HG03103 (cell line): ENCODE measurements at regions not wholly inside any gene's neighbourhood (a gene's known extent, or its start where the extent isn't known, plus 50 kb on each side); places are given as distances from the start of the nearest gene placed in this dataset.
"Not testable (repeated sequence)": the region's sequence is repeated elsewhere in the genome, so short reads cannot be mapped to it uniquely, and the experiment has no call there.

ENCODE experiments used
- ATAC-seq: cut with Tn5 transposase; IDR thresholded peaks from one replicate; pipeline ENCODE4 v1.9.1; 2021; ENCODE audit warnings: low read depth; ENCODE audit not compliant: unreplicated experiment

- no peak for ATAC-seq
Observed at GRCh38 chr11:22567759-22568158, 57.9 kb downstream of the FANCF start.

- no peak for ATAC-seq
Observed at GRCh38 chr11:22566293-22566692, 59.3 kb downstream of the FANCF start.

DNA sequence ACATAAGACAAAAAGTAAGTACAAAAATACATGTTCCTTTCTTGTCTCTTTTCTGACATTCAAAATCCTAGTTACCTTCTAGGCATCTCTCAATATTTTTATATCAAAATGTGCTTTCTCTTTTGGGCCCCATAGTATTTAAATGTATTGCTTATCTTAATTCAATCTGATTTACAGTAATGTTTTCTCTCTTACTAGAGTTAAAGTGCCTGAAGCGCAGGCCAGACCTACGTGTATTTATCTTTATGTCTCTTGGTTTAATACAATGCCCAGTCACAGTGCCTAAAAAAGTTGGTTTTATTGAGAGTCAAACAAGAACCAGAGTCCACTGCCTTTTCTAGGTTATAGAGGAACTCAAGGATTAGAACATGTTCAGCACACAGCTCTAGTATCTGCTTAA is 64.3 kb downstream of the FANCF start:
- ATAC-seq, result no peak

DNA sequence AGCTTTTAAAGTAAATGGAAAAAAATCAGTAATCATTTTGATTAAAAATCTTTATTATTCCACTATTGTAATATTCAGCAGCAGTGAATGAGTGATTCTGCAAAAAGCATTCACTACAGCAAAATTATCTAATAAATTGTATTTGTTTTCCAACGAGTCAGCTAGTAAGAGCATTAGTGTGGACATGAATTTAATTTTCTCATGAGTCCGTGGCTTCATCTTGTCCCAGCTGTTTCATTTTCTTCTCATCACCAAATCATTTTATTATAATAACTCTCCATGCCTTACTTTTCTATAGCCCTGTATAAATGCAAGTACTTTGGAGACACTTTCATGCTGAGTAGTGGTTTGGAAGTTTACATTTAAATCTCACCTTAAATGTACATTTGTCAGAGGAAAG is 66.2 kb downstream of the FANCF start:
- ATAC-seq, result no peak

DNA sequence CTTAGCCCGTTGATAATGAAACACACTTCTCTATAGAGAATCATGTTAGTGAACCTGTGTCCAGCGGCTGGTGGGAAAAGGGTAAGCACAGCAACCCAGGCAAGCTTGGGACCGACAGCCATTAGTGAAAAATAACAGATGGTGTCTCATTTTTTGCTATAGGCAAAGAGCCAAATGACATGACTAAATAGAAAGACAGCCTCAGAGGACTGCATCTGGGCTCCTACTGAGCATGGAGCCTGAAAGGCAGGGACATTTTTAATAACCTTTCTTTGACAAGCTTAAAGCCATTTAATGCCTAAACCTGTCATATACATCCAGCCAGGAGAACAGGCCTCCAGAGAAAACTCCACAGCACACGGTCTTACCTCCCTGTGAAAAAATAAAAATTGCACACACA is 67.0 kb downstream of the FANCF start:
- no peak for ATAC-seq

DNA sequence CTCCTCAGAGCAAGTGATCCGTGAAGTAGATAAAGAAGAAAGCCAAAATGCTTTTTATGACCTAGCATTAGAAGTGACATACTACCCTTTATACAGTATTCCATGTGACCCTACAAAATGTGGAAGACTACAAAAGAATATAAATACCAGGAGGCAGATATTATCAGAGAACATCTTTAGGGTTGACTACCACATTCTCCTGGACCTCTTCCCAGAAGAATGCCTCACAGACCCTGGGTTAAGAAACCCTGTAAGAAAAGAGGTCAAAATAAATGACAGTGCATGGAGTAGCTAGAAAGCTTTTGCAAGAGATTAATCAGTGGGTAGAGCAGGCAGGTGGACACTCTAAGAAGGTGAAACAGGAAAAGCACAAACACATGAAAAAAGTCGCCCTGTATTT is 69.2 kb downstream of the FANCF start:
- ATAC-seq, result no peak

DNA sequence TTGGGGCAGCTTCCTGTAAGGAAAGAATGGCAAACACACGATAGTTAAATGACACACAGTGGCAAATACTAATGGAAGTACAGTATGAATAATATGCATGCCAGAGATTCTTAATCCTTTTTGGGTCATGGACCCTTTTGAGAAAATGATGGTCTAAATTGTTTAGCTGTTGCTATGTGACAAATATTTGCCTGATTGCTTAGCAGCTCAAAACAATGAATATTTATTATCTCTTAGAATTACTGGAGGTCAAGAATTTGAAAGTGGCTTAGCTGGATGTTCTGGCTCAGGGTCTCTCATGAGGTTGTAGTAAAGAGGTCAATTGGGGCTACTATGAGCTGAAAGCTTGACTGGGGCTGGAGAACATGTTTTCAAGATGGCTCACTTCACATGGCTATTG is 69.7 kb downstream of the FANCF start:
- ATAC-seq, result no peak

GRCh38 chr11:22554221-22554620 is 71.4 kb downstream of the FANCF start:
- peak; percentile 94 for ATAC-seq

- no peak for ATAC-seq
Observed at GRCh38 chr11:22552885-22553284, 72.7 kb downstream of the FANCF start.

DNA sequence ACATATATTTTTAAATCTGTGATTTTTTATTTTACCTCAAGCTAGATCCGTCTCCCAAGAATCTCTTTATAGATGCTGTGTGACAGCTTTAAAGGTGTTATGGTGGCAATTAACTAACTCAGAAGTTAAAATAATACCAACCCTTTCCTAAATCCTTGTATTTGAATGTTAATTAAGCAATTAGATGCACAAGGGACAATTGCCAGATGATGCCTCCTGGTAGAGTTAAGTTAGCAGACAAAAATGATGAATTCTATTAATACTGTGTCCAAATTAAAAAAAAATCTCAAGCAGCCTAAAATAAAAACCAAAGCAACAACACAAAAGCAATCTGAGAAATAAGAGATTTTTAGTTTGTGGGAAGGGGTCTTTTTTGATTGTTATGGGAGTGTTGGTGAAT is 78.9 kb downstream of the FANCF start:
- ATAC-seq, result no peak

DNA sequence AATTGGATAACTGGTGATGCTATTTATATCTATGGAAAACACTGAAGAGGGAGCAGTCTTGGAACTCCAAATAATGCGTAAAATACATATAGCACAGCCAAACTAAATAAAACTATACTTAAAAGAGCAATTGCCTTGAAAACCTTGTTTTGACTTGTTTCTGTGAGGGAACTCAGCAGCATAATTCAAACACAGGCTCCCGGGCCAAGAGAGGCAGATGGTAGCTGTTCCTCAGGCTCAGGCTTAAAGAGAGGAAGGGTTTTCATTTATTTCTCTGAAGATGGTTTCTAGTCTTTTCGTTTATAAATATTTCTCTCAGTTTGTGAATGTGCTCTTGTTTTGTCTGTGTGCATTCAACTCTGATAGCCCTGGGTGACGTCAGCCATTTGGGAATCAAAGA is 82.4 kb downstream of the FANCF start:
- no peak for ATAC-seq

DNA sequence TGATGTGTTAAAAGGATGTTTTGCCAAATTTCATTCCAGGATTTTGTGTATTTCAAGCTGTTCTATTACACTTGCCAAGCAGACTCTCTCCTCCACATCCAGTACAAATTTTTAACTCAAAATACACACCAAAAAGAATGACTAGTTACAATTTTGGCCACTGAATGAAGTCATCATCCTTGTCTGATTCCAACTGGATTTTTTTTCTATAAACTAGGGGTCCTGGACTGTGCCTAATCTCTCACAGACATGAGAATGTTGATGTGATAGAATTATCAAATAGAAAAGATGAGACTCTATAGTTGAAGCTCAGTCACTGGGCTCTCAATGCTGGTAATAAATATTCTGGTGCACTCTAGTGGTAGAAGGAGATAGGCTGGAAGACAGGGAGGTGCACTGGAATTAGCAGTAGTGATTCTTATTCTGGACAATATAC is 85.8 kb downstream of the FANCF start:
- peak; percentile 47 for ATAC-seq

GRCh38 chr11:22536071-22536470 is 89.6 kb downstream of the FANCF start:
- ATAC-seq, result no peak

DNA sequence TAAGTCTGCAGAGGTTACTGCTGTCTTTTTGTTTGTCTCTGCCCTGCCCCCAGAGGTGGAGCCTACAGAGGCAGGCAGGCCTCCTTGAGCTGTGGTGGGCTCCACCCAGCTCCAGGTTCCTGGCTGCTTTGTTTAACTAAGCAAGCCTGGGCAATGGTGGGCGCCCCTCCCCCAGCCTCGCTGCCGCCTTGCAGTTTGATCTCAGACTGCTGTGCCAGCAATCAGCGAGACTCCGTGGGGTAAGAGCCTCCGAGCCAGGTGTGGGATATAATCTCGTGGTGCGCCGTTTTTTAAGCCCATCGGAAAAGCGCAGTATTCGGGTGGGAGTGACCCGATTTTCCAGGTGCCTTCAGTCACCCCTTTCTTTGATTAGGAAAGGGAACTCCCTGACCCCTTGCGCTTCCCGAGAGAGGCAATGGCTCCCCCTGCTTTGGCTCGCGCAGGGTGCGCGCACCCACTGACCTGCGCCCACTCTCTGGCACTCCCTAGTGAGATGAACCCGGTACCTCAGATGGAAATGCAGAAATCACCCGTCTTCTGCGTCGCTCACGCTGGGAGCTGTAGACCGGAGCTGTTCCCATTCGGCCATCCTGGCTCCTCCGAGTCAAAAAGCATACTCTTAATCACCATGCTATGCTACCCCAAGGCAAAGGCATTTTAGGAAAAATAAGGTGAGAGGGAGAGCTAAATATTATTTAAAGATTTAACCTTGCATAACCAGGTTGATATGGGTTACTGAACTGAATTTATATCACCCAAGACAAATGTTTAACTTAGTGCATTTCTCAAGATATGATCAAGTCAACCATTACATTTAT is 96.8 kb downstream of the FANCF start:
- not testable (repeated sequence) for ATAC-seq

DNA sequence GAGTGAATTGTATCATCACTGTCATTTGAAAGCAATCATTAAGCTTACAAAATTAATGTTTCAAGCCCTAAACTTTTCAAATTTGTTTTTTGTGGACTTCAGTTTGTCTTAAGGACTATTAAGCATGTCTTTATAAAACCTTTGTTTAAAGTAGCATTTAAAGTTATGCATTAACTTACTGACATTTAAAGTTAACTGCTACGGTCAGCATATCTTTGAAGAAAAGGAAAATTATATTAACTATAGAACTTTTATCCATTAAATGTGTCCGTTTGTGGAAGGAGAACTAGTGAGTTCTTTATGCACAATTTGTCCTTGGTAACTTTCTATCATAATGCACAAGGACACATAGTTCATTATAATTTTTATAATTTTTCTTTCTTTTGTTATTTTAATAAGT is 103.4 kb downstream of the FANCF start:
- no peak for ATAC-seq

DNA sequence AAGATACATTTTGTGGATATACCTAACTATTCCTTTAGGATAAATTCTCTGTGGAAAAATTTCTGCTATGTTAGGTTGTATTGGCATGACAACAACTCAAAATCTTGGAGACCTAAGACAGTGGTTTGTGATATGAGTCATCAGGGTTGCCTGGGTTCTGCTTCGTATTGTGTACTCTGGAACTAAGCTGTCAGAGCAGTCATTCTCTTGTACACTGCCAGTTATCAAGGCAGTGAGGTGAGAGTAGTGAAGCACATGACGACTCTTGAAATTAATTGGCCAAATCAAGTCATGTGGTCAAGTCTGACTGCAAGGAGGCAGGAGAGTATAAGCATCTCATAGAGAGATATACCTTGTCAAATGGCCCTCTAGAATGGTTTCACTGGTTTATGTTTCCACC is 104.4 kb downstream of the FANCF start:
- ATAC-seq, result peak; percentile 74

- ATAC-seq, result no peak
Observed at GRCh38 chr11:22520521-22520920, 105.1 kb downstream of the FANCF start.

DNA sequence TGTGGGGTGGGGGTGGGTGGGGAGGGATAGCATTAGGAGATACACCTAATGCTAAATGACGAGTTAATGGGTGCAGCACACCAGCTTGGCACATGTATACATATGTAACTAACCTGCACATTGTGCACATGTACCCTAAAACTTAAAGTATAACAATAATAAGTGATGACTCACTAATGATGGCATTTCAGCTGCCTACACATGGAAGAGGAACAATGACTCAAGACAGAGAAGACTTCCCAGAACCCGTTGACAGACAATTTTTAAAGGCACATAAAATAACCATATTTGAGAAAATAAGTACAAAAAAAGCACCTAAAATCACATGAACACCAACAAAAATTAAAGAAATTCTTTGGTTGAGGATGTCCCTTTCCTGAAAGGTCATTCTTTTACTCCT is 107.3 kb downstream of the FANCF start:
- ATAC-seq, result not testable (repeated sequence)

DNA sequence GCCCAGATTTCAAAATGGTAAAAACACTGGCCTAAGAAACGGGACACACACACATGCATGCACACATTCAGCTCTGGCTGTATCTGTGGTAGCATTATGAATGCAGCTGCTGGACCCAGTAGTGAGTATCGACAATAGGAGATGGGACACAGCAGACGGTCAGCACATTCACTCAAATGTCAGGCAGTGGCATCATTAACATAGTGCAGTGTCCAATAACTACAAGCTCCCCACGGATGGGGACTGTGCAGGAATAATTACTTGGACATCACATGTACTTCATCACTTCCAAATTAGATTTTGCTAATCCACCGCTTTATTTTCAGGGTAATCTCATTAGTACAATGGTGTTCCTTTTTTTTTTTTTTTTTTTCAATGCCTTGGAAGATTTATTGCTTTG is 109.5 kb downstream of the FANCF start:
- no peak for ATAC-seq

DNA sequence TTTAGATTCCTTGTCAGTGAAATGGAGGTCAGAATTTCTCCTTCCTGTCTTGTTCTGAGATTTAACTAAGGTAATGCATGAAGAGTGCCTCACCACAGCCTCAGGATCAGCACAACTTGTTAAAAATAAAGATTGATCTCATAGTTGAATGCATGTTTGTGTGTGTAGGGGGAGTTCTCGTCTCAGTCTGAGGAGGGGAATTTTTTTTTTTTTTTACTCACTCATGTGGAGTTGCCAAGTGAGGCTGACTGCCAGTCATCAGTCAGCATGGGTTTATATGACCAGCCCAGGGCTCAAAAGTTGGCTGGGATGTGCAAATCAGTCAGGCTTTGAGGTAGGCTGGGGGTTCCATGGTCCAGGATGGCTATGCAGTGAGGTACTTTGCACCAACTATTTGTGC is 113.2 kb downstream of the FANCF start:
- ATAC-seq, result no peak

- ATAC-seq, result no peak
Observed at GRCh38 chr11:22510741-22511140, 114.9 kb downstream of the FANCF start.

DNA sequence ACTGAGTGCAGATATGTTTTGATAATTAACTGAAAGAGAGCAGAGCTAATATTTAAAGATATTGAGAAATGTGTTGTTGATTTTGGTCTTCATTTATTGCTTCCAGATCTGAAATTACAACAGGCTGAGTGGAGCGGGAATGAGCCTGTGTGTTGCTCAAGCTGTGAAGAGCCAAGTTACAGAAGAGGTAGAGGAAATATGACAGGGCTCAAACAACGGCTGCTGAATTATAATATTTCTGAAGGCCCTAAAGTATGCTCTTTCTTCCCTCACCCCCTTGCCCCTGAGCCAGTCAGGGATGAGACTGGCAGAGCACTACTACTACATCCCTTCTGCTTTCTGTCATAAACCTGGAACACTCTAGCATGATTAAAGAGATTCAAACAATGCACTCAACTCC is 115.6 kb downstream of the FANCF start:
- ATAC-seq, result no peak

- no peak for ATAC-seq
Observed at GRCh38 chr11:22508665-22509064, 117.0 kb downstream of the FANCF start.
